GM19023 (cell line): ENCODE measurements at regions not wholly inside any gene's neighbourhood (a gene's known extent, or its start where the extent isn't known, plus 50 kb on each side); places are given as distances from the start of the nearest gene placed in this dataset.
A peak's percentile ranks its signal among the peaks of the same experiment; 100 is the strongest.
"Not testable (repeated sequence)": the region's sequence is repeated elsewhere in the genome, so short reads cannot be mapped to it uniquely, and the experiment has no call there.

Experiments
- ATAC-seq: cut with Tn5 transposase; IDR thresholded peaks from one replicate; pipeline ENCODE4 v1.9.1; 2021; ENCODE audit warnings: mild to moderate bottlenecking, moderate library complexity; ENCODE audit not compliant: unreplicated experiment

- not testable (repeated sequence) for ATAC-seq
Measured at GRCh38 chr13:57909833-57910232, 278.3 kb downstream of the PCDH17 start.

- no peak for ATAC-seq
Measured at GRCh38 chr13:57918086-57918485, 286.5 kb downstream of the PCDH17 start.

- ATAC-seq, result no peak
Measured at GRCh38 chr13:57918913-57919312, 287.4 kb downstream of the PCDH17 start.

GRCh38 chr13:57925250-57925649 is 293.7 kb downstream of the PCDH17 start:
- ATAC-seq, result no peak

GRCh38 chr13:57925751-57926150 is 294.2 kb downstream of the PCDH17 start:
- no peak for ATAC-seq

GRCh38 chr13:57932061-57932460 is 300.5 kb downstream of the PCDH17 start:
- no peak for ATAC-seq

- ATAC-seq, result no peak
Measured at GRCh38 chr13:57933606-57934005, 302.1 kb downstream of the PCDH17 start.

- no peak for ATAC-seq
Measured at GRCh38 chr13:57935965-57936364, 304.4 kb downstream of the PCDH17 start.

- peak; percentile 91 for ATAC-seq
Measured at GRCh38 chr13:57946361-57946760, 314.8 kb downstream of the PCDH17 start.

GRCh38 chr13:57948884-57949283 is 317.3 kb downstream of the PCDH17 start:
- ATAC-seq, result no peak

- no peak for ATAC-seq
Measured at GRCh38 chr13:57969951-57970350, 338.4 kb downstream of the PCDH17 start.

- no peak for ATAC-seq
Measured at GRCh38 chr13:57970404-57970803, 338.9 kb downstream of the PCDH17 start.

GRCh38 chr13:57982782-57983181 is 351.2 kb downstream of the PCDH17 start:
- ATAC-seq, result no peak

GRCh38 chr13:57988276-57988675 is 356.7 kb downstream of the PCDH17 start:
- no peak for ATAC-seq

GRCh38 chr13:57991041-57991440 is 359.5 kb downstream of the PCDH17 start:
- no peak for ATAC-seq

- no peak for ATAC-seq
Measured at GRCh38 chr13:57992416-57992815, 360.9 kb downstream of the PCDH17 start.

- ATAC-seq, result no peak
Measured at GRCh38 chr13:57996717-57997116, 365.2 kb downstream of the PCDH17 start.

GRCh38 chr13:58004751-58005150 is 373.2 kb downstream of the PCDH17 start:
- ATAC-seq, result no peak

- no peak for ATAC-seq
Measured at GRCh38 chr13:58018020-58018419, 386.5 kb downstream of the PCDH17 start.

- ATAC-seq, result no peak
Measured at GRCh38 chr13:58018865-58019264, 387.3 kb downstream of the PCDH17 start.

GRCh38 chr13:58024103-58024502 is 392.6 kb downstream of the PCDH17 start:
- ATAC-seq, result no peak

GRCh38 chr13:58025821-58026220 is 394.3 kb downstream of the PCDH17 start:
- ATAC-seq, result no peak

- ATAC-seq, result no peak
Measured at GRCh38 chr13:58032676-58033460, 401.3 kb downstream of the PCDH17 start.
